PC-9 (cell line): ENCODE measurements at regions not wholly inside any gene's neighbourhood (a gene's known extent, or its start where the extent isn't known, plus 50 kb on each side); places are given as distances from the start of the nearest gene placed in this dataset.

Source experiments
- EZH2 ChIP-seq: fragments of 200-600 bp; sonication (generic); IDR thresholded peaks from 2 replicates; pipeline ENCODE4 v1.8.0; 2017; ENCODE audit warnings: antibody characterized with exemption, low read depth
- TF ChIP-seq, protein P1 (sequence below): fragments of 200-600 bp; sonication (generic); conservative IDR thresholded peaks from 2 replicates; pipeline ENCODE4 v1.6.1; 2017; ENCODE audit warnings: mixed run types, antibody characterized with exemption, mild to moderate bottlenecking, moderate library complexity

DNA sequence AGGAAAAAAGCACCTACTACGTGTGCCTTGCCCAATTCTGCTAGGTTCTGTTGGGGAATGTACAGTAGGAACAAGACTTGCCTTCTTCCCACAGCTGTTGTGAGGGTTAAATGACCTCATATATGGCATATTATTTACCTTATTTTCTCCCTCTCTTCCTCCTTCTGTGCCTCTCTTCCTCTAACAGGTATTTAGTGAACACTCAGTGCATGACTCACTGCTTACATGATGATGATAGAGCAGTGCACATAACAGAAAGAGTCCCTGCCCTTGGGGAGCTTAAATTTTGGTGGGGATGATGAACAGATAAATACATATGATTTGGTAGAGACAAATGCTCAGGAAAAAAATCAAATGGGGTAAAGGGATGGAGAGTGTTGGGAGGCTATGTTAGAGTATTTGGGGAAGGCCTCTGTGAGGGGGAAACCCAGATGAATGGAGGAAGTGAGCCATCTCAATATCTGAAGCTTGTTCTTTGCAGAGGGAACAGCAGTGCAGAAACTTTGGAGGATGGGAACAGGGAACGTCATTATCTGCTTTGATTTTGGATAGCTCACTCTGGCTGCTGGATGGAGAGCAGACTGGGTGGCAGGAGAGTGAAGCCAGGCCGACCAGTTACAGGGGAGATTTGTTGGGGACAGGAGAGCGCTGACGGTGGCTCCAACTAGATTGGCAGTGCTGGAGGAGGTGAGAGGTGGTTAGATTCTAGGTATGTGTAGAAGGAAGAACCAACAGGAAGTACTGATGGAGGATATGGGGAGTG lies 95.5 kb upstream of the TENM4 start:
- TF ChIP-seq, protein P1, sequence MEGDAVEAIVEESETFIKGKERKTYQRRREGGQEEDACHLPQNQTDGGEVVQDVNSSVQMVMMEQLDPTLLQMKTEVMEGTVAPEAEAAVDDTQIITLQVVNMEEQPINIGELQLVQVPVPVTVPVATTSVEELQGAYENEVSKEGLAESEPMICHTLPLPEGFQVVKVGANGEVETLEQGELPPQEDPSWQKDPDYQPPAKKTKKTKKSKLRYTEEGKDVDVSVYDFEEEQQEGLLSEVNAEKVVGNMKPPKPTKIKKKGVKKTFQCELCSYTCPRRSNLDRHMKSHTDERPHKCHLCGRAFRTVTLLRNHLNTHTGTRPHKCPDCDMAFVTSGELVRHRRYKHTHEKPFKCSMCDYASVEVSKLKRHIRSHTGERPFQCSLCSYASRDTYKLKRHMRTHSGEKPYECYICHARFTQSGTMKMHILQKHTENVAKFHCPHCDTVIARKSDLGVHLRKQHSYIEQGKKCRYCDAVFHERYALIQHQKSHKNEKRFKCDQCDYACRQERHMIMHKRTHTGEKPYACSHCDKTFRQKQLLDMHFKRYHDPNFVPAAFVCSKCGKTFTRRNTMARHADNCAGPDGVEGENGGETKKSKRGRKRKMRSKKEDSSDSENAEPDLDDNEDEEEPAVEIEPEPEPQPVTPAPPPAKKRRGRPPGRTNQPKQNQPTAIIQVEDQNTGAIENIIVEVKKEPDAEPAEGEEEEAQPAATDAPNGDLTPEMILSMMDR = no peak
- no peak for TF ChIP-seq EZH2
